Adrenal gland (tissue), 5 donors: ENCODE measurements at regions not wholly inside any gene's neighbourhood (a gene's known extent, or its start where the extent isn't known, plus 50 kb on each side); places are given as distances from the start of the nearest gene placed in this dataset.

Source experiments
- CTCF ChIP-seq, 6 experiments: fragments of 450-650 bp in 4 of 6; fragments of 200-600 bp in 2 of 6; sonication (generic) in 1 of 6; IDR thresholded peaks; 1 replicate in 5 of 6; 2 replicates in 1 of 6; pipeline versions ENCODE4 v1.5.1 to v1.8.0; 2016 to 2021; ENCODE audit warnings: antibody characterized with exemption in 6 of 6, mild to moderate bottlenecking in 2 of 6, moderate library complexity in 1 of 6
- POLR2A ChIP-seq, 2 donors: fragments of 450-650 bp; IDR thresholded peaks; one replicate each; pipeline ENCODE4 v1.6.1; 2017; ENCODE audit warnings: antibody characterized with exemption in 2 of 2, mild to moderate bottlenecking in 2 of 2, moderate library complexity in 1 of 2
- donor health status: DM: no; HTN: no; CAD: no.

DNA sequence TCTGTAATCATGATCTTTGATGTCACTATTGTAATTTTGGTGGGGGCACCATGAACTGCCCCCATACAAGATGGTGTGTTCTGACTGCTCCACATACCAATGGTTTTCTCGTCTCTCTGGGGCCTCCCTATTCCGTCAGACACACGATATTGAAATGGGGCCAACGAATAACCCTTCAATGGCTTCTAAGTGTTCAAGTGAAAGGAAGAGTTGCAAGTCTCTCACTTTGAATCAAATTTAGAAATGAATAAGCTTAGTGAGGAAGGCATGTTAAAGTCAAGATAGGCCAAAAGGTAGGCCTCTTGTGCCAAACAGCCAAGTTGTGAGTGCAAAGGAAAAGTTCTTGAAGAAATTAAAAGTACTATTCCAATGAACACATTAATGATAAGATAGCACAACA is 205.4 kb downstream of the SPRY1 start:
- TF ChIP-seq CTCF (IDR thresholded peaks at IDR 0.05) (no peak), POLR2A (IDR thresholded peaks at IDR 0.05) (no peak)
